Vagina (tissue), 2 donors: ENCODE measurements at regions not wholly inside any gene's neighbourhood (a gene's known extent, or its start where the extent isn't known, plus 50 kb on each side); places are given as distances from the start of the nearest gene placed in this dataset.

Experiments used
- POLR2A ChIP-seq, 2 donors: fragments of 450-650 bp; IDR thresholded peaks; one replicate each; pipeline ENCODE4 v1.6.1; 2017; ENCODE audit warnings: antibody characterized with exemption in 2 of 2, mild to moderate bottlenecking in 2 of 2, moderate library complexity in 2 of 2
- TF ChIP-seq, protein P1 (sequence below), 3 experiments: fragments of 450-650 bp in 2 of 3; fragments of 200-600 bp in 1 of 3; sonication (generic) in 1 of 3; IDR thresholded peaks; one replicate each; pipeline ENCODE4 v1.5.1; 2017 to 2019; ENCODE audit warnings: antibody characterized with exemption in 3 of 3, mild to moderate bottlenecking in 2 of 3, moderate library complexity in 2 of 3

DNA sequence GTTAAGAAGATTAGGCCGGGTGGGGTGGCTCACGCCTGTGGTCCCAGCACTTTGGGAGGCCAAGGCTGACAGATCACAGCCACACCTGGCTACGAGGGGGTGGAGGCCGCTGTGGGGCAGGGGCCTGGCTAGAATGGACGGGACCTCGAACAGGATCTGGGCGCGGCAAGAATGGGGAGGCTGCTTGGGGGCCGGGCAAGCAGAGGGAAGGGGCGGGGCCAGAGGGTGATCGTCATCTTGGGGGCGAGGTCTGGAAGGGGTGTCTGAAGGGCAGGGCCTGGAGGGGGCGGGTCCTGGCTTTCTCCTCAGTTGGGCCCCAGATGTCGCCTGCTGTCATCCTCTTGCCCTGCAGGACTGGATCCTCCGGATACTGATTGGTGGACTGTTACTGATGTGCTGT lies 57.3 kb upstream of the ENPEP start:
- TF ChIP-seq, protein P1, sequence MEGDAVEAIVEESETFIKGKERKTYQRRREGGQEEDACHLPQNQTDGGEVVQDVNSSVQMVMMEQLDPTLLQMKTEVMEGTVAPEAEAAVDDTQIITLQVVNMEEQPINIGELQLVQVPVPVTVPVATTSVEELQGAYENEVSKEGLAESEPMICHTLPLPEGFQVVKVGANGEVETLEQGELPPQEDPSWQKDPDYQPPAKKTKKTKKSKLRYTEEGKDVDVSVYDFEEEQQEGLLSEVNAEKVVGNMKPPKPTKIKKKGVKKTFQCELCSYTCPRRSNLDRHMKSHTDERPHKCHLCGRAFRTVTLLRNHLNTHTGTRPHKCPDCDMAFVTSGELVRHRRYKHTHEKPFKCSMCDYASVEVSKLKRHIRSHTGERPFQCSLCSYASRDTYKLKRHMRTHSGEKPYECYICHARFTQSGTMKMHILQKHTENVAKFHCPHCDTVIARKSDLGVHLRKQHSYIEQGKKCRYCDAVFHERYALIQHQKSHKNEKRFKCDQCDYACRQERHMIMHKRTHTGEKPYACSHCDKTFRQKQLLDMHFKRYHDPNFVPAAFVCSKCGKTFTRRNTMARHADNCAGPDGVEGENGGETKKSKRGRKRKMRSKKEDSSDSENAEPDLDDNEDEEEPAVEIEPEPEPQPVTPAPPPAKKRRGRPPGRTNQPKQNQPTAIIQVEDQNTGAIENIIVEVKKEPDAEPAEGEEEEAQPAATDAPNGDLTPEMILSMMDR (IDR thresholded peaks at IDR 0.05): no peak
- no peak for TF ChIP-seq POLR2A (IDR thresholded peaks at IDR 0.05)
